Motor neuron (in vitro differentiated cells): ENCODE measurements at regions not wholly inside any gene's neighbourhood (a gene's known extent, or its start where the extent isn't known, plus 50 kb on each side); places are given as distances from the start of the nearest gene placed in this dataset.
"Not testable (repeated sequence)": the region's sequence is repeated elsewhere in the genome, so short reads cannot be mapped to it uniquely, and the experiment has no call there.

Experiments
- ATAC-seq, 8 experiments: fragments of 200-7000 bp; cut with Tn5 transposase; replicated peaks in 6 of 8; 2 replicates each; pipeline ENCODE4 v1.8.0; 2021; ENCODE audit warnings: mild to moderate bottlenecking in 8 of 8, moderate library complexity in 8 of 8
- H3K27ac ChIP-seq, 2 donors: fragments of 250-450 bp; sonication (Bioruptor Pico); 2 replicates each; pipeline ENCODE4 v1.9.0; 2021; ENCODE audit warnings: antibody characterized with exemption in 2 of 2, mild to moderate bottlenecking in 2 of 2, moderate library complexity in 1 of 2
- H3K4me1 ChIP-seq, 2 donors: fragments of 250-450 bp; sonication (Bioruptor Pico); replicated peaks in 1 of 2; 2 replicates each; pipeline ENCODE4 v1.6.1; 2021; ENCODE audit warnings: antibody characterized with exemption in 2 of 2, mild to moderate bottlenecking in 2 of 2, moderate library complexity in 1 of 2
- H3K4me3 ChIP-seq, 5 donors: fragments of 250-450 bp; sonication (Bioruptor Pico); 2 replicates each; pipeline ENCODE4 v1.9.0; 2021; ENCODE audit warnings: antibody characterized with exemption in 5 of 5, mild to moderate bottlenecking in 5 of 5, moderate library complexity in 4 of 5
- WGBS, 10 experiments: fragments of 450-650 bp; shearing (Covaris generic); methylation state at CpG; one replicate each; pipeline ENCODE4 v1.0.0; 2022; 5-methylcytosine and 5-hydroxymethylcytosine counted together
- in situ Hi-C, 9 experiments: fragments of 400-800 bp; cut with MboI; loops; one replicate each; pipeline ENCODE4 v1.15.0; 2021; ENCODE audit warnings: low sequenced_read_pairs in 9 of 9, low pct_unique_long_range_greater_than_20kb in 2 of 9; ENCODE audit not compliant: unreplicated experiment in 9 of 9

DNA sequence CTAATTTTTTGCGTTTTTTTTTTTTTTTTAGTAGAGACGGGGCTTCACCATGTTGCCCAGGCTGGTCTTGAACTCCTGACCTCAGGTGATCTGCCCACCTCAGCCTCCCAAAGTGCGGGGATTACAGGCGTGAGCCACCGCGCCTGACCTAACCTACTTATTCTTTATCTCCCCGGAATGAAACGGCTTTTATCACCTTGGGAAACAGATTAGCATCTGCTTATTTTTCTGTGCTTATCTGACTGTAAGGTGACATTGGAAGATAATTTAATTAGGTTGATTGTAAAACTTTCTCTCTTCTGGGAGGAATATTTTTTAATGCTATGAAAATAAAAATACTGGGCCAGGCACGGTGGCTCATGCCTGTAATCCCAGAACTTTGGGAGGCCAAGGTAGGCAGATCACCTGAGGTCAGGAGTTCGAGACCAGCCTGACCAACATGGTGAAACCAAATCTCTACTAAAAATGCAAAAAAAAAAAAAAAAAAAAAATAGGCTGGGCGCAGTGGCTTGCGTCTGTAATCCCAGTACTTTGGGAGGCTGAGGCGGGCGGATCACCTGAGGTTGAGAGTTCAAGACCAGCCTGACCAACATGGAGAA, 70.2 kb upstream of the METTL9 start:
- ATAC-seq, H3K27ac ChIP-seq, H3K4me3 ChIP-seq, in situ Hi-C loops: not testable (repeated sequence)
- 74 to 100% (median 87%) methylated on average over 1 to 14 of the region's 14 CpGs for WGBS, 10 experiments
- peaks cover 12 to 21% of the 10 kb centered on the region in 2 donors for H3K4me1 ChIP-seq

DNA sequence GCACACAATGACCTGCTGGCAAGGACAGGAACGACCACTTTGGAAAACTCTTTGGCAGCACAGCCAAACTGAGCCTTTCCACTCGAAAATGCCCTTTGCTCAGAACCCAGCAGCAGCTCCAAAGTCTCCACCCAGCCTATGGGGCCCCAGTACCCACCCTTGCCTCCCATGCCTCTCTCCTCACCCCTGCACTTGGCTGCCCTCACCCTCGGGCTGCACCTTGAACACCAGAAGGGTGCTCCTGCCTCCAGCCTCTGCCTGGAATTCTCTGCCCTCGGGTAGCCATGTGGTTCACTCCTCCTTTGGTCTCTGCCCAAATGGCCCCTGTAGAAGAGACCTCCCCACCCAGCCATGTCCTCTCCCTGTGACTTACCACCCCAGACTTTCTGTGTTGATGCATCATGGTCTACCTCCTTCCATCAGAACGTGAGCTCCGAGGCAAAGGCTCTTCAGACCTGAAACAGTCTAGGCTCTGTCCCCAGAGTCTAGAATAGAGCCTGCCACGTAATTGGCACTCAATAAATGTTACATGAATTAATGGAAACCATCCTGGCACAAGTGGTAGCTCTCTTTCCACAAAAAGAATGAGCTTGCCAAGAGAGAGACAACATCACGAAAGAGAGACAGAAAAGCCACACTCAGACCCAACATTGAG, 68.5 kb upstream of the METTL9 start:
- in situ Hi-C loops, H3K27ac ChIP-seq, H3K4me3 ChIP-seq, ATAC-seq: not testable (repeated sequence)
- peaks cover 9 to 16% of the 10 kb centered on the region in 2 donors for H3K4me1 ChIP-seq
- 50 to 90% (median 71%) methylated on average over 1 to 4 of the region's 8 CpGs; no CpG with 5 or more reads in 5 of the 10 experiments for WGBS, 10 experiments

- H3K27ac ChIP-seq, ATAC-seq, H3K4me1 ChIP-seq, H3K4me3 ChIP-seq, in situ Hi-C loops: not testable (repeated sequence)
- 60 to 100% (median 90%) methylated on average over 1 of the region's 7 CpGs; no CpG with 5 or more reads in 6 of the 10 experiments for WGBS, 10 experiments
Observed at GRCh38 chr16:21532996-21533395, 66.4 kb upstream of the METTL9 start.

- H3K4me1 ChIP-seq, H3K27ac ChIP-seq, H3K4me3 ChIP-seq, in situ Hi-C loops, ATAC-seq: not testable (repeated sequence)
- 100% methylated on average over 1 of the region's 10 CpGs; no CpG with 5 or more reads in 9 of the 10 experiments for WGBS, 10 experiments
Observed at GRCh38 chr16:21533474-21533873, 65.9 kb upstream of the METTL9 start.

DNA sequence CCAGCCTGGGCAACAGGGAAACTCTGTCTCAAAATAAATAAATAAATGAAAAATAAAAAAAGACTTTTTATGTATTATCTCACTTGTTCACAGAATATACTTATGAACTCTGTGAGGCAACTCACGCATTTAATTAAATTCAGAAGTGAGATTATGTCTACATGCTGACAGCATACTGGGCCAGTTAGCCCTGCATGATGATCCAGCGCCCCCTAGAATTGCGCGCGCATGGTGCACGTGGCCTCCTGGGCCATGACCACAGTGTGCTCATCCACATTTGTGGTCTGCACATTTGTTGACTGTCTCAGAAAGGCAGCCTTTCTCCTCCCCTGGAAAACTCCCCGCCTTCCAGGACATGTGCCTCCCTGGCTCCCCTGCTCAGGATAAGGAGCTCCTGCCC, 64.8 kb upstream of the METTL9 start:
- WGBS, 10 experiments: 3 to 100% (median 70%) methylated on average over 1 to 6 of the region's 7 CpGs; no CpG with 5 or more reads in 4 of the 10 experiments
- H3K27ac ChIP-seq, H3K4me1 ChIP-seq, in situ Hi-C loops, H3K4me3 ChIP-seq: not testable (repeated sequence)
- peak in 6 of 8 experiments; percentile 6 to 98 (median 70) for ATAC-seq

DNA sequence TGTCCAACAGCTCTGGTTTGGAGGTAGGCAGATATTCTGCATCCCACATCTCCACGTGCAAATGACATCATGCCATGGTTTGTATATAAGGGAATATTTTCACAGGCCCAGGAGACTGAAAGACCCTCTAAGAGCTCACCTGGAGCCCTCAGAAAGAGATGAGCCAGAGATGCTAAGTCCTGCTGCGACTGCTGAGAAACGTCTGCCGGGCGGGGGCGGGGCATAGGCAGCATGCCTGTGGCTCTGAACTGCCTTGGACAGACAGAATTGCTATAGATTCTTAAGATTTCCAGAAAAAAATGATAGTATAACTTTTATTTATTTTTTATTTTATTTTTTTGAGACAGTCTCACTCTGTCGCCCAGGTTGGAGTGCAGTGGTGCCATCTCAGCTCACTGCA, 64.2 kb upstream of the METTL9 start:
- ATAC-seq, H3K4me1 ChIP-seq, H3K4me3 ChIP-seq, in situ Hi-C loops, H3K27ac ChIP-seq: not testable (repeated sequence)
- no CpG with 5 or more reads among the region's 7 CpGs for whole genome bisulfite sequencing, 10 experiments

DNA sequence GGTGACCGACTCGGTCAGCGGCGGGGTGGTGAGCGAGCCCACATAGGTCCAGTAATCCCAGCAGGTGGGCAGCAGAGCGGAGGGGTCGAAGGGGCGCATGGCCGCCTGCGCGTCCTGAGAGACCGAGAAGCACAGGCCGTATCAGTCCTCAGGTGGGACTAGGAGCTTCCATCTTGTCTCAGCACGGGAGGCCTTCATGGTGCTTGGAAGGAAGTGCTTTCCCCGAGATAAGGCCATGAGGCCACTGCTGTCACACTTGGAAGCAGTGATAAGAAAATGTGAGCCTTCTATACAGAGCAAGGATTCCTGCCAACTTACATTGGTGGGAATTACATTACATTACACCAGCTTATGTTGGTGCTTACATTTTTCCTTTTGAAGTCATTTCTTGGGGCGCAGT, 62.6 kb upstream of the METTL9 start:
- WGBS, 10 experiments: no CpG with 5 or more reads among the region's 16 CpGs
- ATAC-seq, H3K4me3 ChIP-seq, H3K27ac ChIP-seq, in situ Hi-C loops, H3K4me1 ChIP-seq: not testable (repeated sequence)

DNA sequence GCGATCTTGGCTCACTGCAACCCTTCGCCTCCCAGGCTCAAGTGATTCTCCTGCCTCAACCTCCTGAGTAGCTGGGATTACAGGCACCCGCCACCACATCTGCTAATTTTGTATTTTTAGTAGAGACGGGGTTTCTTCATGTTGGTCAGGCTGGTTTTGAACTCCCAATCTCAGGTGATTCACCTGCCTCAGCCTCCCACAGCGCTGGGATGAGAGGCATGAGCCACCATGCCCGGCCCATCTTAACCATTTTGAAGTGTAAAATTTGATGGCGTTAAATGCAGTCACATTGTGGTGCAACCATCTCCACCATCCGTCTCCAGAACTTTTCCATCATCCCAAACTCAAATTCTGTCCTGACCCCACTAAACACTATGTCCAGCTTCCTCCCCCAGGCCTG, 61.8 kb upstream of the METTL9 start:
- H3K4me3 ChIP-seq, ATAC-seq, H3K27ac ChIP-seq, in situ Hi-C loops, H3K4me1 ChIP-seq: not testable (repeated sequence)
- WGBS, 10 experiments: 83 to 100% (median 100%) methylated on average over 1 to 3 of the region's 8 CpGs; no CpG with 5 or more reads in 3 of the 10 experiments

DNA sequence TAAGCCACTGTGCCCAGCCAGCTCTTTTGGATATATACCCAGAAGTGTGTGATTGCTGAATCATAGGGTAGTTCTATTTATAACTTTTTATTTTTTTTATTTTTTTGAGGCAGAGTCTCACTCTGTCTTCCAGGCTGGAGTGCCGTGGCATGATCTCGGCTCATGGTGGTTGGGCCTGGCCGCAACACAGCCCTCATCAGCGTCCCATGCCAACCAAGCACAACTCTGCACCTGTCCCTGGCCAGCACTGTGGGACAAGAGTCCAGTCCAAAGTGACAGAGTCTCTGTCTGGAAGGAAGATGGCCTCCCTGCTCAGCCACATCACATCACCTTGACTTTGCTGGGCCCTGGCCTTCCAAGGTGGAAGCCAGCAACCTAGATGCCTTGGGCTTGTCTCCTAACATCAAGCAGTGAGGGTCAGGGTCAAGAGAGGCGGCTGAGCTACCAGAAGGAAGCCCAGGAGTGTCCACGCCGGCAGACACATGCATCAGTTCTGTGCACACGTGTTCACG, 60.2 kb upstream of the METTL9 start:
- H3K4me1 ChIP-seq, H3K4me3 ChIP-seq, H3K27ac ChIP-seq, in situ Hi-C loops: not testable (repeated sequence)
- peak in 6 of 8 experiments; percentile 35 to 60 (median 46) for ATAC-seq
- 89 to 100% (median 100%) methylated on average over 1 to 4 of the region's 9 CpGs; no CpG with 5 or more reads in 7 of the 10 experiments for WGBS, 10 experiments

- WGBS, 10 experiments: 19 to 100% (median 84%) methylated on average over 1 to 9 of the region's 21 CpGs; no CpG with 5 or more reads in 5 of the 10 experiments
- in situ Hi-C loops, H3K4me1 ChIP-seq, H3K4me3 ChIP-seq, H3K27ac ChIP-seq: not testable (repeated sequence)
- ATAC-seq: peak in 2 of 8 experiments; percentile 66 to 76
Observed at GRCh38 chr16:21540770-21541433, 58.5 kb upstream of the METTL9 start.

GRCh38 chr16:21541611-21542051, 57.7 kb upstream of the METTL9 start:
- WGBS, 10 experiments: no CpG with 5 or more reads among the region's 10 CpGs
- H3K4me1 ChIP-seq, H3K27ac ChIP-seq, H3K4me3 ChIP-seq, in situ Hi-C loops: not testable (repeated sequence)
- peak in 1 of 8 experiments; percentile 13 for ATAC-seq

DNA sequence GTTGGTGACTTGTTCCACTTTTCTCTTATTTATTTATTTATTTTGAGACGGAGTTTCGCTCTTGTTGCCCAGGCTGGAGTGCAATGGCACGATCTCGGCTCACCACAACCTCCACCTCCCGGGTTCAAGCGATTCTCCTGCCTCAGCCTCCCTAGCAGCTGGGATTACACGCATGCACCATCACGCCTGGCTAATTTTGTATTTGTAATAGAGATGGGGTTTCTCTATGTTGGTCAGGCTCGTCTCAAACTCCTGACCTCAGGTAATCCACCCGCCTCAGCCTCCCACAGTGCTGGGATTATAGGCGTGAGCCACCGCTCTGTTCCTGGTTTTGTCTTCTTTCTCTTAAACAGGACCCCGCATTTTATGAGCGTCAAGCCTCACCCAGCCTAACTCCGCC, 57.3 kb upstream of the METTL9 start:
- in situ Hi-C loops, ATAC-seq: not testable (repeated sequence)

DNA sequence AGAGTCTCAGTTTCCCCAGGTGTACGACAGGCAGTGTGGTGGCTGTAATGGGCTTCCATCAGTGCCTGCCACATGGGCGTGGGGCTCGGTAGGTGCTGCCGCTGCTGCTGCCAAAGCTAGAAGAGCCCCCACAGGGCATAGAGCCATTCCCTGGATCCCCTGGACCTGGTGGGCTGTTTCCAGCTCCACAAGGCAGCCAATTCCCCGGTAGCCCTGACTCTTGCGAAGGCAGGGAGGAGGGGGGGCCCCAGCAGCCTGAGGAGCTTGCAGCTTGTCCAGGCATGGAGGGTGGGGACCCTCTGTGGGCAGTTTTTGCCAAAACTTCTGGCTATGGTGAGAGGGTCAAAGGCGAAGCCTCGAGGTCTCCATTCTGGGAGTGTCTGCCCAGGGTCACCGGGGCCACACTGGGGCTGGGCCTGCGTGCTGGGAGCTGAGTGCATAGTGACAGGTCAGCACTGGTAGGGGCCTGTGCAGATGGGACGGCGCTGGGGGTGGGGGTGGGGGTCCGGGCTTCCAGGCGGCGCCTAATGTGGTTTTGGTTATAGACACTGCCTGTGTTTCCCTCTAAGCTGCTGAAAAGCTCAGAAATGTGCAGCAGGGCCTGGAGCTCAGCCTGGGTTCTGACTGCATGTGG, 56.8 kb upstream of the METTL9 start:
- H3K4me3 ChIP-seq, H3K27ac ChIP-seq, ATAC-seq, H3K4me1 ChIP-seq, in situ Hi-C loops: not testable (repeated sequence)
- WGBS, 10 experiments: no CpG with 5 or more reads among the region's 15 CpGs

More for the DNA sequence above, 57.3 kb upstream of the METTL9 start:
- H3K4me1 ChIP-seq, H3K27ac ChIP-seq, H3K4me3 ChIP-seq: not testable (repeated sequence)
- no CpG with 5 or more reads among the region's 15 CpGs for WGBS, 10 experiments
